ENCODE measurements at regions not wholly inside any gene's neighbourhood (a gene's known extent, or its start where the extent isn't known, plus 50 kb on each side); places are given as distances from the start of the nearest gene placed in this dataset.
"Not testable (repeated sequence)": the region's sequence is repeated elsewhere in the genome, so short reads cannot be mapped to it uniquely, and the experiment has no call there.

DNA sequence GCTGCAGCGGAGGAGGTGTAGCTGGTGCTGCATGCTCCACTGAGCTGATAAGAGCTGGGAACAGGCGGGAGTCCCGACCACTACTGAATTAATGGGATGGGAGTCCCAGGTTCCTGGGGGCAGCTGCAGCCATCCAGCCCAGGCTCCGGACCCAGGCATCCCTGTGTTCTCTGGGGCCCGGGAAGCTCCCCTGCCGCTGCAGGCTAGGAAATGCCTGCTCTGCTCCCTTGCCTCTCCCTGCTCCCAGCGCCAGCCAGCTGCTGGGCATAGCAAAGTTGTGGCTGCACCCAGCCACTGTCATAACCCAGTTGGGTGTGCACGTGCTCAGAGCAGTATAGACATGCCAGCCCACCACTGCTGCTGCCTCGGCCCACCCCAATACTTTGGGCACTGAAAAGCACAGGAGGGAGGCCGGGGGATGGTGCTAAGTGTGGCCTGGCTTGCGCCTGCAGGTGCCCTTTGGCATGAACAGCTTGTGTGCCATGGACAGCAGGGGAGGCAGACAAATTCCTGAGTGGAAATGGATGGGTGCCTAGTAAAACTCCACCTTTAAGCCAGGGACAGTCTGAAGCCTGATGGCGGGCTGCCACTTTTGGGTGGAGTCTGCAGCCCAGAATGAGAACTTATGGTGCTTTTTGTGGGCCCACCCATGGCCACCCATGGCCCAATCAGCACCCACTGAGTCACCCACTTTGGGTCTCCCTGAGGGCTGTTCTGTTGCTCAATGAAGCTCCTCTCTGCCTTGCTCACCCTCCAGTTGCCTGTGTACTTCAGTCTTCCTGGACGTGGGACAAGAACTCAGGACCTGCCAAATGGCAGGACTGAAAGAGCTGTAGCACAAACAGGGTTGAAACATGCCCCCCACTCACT is 219.3 kb upstream of the TMEFF2 start:
- Histone ChIP-seq H3K36me3 (ENCODE audit: insufficient read depth, low read length) (no peaks in the 10 kb centered on the region), H2AFZ (ENCODE audit: low read length) (no peak overlapping the region), H3K4me3 (ENCODE audit: low read length, poor library complexity, severe bottlenecking) (no peak overlapping the region), H3K9ac (ENCODE audit: low read depth, low read length, poor library complexity, severe bottlenecking) (no peak overlapping the region), H3K9me2 (replicated peaks; ENCODE audit: low read depth, low read length) (no peaks in the 10 kb centered on the region), H3K4me1 (ENCODE audit: insufficient read depth, low read length, poor library complexity, severe bottlenecking) (no peaks in the 10 kb centered on the region), H4K20me1 (ENCODE audit: insufficient read depth, low read length, poor library complexity, severe bottlenecking) (no peaks in the 10 kb centered on the region), H3F3A (ENCODE audit: low read depth) (no peaks in the 10 kb centered on the region), H3K9me3 (ENCODE audit: insufficient read depth, low read depth, low read length) (no peaks in the 10 kb centered on the region), H3K79me2 (ENCODE audit: insufficient read depth, low read length) (no peaks in the 10 kb centered on the region), H3K4me2 (ENCODE audit: low read depth, low read length, poor library complexity, severe bottlenecking) (no peak overlapping the region), H3K27me3 (ENCODE audit: insufficient read depth, low read length, poor library complexity, severe bottlenecking) (no peaks in the 10 kb centered on the region)
- TF ChIP-seq, protein P1, sequence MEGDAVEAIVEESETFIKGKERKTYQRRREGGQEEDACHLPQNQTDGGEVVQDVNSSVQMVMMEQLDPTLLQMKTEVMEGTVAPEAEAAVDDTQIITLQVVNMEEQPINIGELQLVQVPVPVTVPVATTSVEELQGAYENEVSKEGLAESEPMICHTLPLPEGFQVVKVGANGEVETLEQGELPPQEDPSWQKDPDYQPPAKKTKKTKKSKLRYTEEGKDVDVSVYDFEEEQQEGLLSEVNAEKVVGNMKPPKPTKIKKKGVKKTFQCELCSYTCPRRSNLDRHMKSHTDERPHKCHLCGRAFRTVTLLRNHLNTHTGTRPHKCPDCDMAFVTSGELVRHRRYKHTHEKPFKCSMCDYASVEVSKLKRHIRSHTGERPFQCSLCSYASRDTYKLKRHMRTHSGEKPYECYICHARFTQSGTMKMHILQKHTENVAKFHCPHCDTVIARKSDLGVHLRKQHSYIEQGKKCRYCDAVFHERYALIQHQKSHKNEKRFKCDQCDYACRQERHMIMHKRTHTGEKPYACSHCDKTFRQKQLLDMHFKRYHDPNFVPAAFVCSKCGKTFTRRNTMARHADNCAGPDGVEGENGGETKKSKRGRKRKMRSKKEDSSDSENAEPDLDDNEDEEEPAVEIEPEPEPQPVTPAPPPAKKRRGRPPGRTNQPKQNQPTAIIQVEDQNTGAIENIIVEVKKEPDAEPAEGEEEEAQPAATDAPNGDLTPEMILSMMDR (conservative IDR thresholded peaks at IDR 0.05; ENCODE audit: low read length), result no peak
- no peak for TF ChIP-seq EZH2phosphoT487 (IDR thresholded peaks at IDR 0.05; ENCODE audit: borderline replicate concordance)

DNA sequence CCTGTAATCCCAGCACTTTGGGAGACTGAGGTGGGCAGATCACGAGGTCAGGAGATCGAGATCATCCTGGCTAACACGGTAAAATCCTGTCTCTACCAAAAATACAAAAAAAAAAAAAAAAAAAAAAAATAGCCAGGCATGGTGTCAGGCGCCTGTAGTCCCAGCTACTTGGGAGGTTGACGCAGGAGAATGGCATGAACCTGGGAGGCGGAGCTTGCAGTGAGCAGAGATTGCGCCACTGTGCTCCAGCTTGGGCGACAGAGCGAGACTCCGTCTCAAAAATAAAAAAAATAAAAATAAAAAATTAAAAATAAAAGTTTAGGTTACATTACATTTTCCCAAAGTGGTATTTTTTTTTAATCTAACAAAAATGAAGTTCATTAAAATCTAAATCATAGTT is 218.1 kb upstream of the TMEFF2 start:
- not testable (repeated sequence) for H3K79me2 ChIP-seq (ENCODE audit: insufficient read depth, low read length); H3K9me2 ChIP-seq (replicated peaks; ENCODE audit: low read depth, low read length); H3K27me3 ChIP-seq (ENCODE audit: insufficient read depth, low read length, poor library complexity, severe bottlenecking)

DNA sequence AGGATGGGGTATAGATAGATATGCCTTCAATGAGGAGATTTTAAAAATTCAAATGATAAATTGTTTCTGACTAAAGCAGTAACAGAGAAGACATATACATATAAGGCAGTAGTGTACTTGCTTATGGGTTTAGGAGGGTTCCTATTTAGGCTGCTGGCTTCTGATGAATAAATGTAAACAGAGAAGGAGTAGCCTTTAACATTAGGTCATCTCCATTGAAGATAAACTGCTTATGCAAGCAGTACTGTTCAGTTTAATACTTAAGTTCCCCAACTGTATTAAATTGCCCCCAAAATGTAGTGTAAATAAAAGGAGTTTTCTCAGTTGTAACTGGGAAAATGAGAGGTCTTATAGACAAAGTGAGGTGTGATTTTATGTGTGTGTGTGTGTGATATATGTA is 217.7 kb upstream of the TMEFF2 start:
- Histone ChIP-seq H3K9me3 (ENCODE audit: insufficient read depth, low read depth, low read length) (no peaks in the 10 kb centered on the region), H3K27me3 (ENCODE audit: insufficient read depth, low read length, poor library complexity, severe bottlenecking) (no peaks in the 10 kb centered on the region), H4K20me1 (ENCODE audit: insufficient read depth, low read length, poor library complexity, severe bottlenecking) (no peaks in the 10 kb centered on the region), H3K4me2 (ENCODE audit: low read depth, low read length, poor library complexity, severe bottlenecking) (no peak overlapping the region), H3F3A (ENCODE audit: low read depth) (no peaks in the 10 kb centered on the region), H3K4me3 (ENCODE audit: low read length, poor library complexity, severe bottlenecking) (no peak overlapping the region), H3K9ac (ENCODE audit: low read depth, low read length, poor library complexity, severe bottlenecking) (no peak overlapping the region), H3K9me2 (replicated peaks; ENCODE audit: low read depth, low read length) (no peaks in the 10 kb centered on the region), H3K4me1 (ENCODE audit: insufficient read depth, low read length, poor library complexity, severe bottlenecking) (no peaks in the 10 kb centered on the region), H3K36me3 (ENCODE audit: insufficient read depth, low read length) (no peaks in the 10 kb centered on the region), H3K79me2 (ENCODE audit: insufficient read depth, low read length) (no peaks in the 10 kb centered on the region), H2AFZ (ENCODE audit: low read length) (no peak overlapping the region)
- TF ChIP-seq, protein P1 (conservative IDR thresholded peaks at IDR 0.05; ENCODE audit: low read length), result no peak
- no peak for TF ChIP-seq EZH2phosphoT487 (IDR thresholded peaks at IDR 0.05; ENCODE audit: borderline replicate concordance)

More for the DNA sequence above, 218.1 kb upstream of the TMEFF2 start:
- not testable (repeated sequence) for H3K36me3 ChIP-seq (ENCODE audit: insufficient read depth, low read length); H3K4me1 ChIP-seq (ENCODE audit: insufficient read depth, low read length, poor library complexity, severe bottlenecking); H2AFZ ChIP-seq (ENCODE audit: low read length); H3K9ac ChIP-seq (ENCODE audit: low read depth, low read length, poor library complexity, severe bottlenecking); H4K20me1 ChIP-seq (ENCODE audit: insufficient read depth, low read length, poor library complexity, severe bottlenecking); H3K4me3 ChIP-seq (ENCODE audit: low read length, poor library complexity, severe bottlenecking); H3F3A ChIP-seq (ENCODE audit: low read depth); H3K4me2 ChIP-seq (ENCODE audit: low read depth, low read length, poor library complexity, severe bottlenecking); H3K9me3 ChIP-seq (ENCODE audit: insufficient read depth, low read depth, low read length)

DNA sequence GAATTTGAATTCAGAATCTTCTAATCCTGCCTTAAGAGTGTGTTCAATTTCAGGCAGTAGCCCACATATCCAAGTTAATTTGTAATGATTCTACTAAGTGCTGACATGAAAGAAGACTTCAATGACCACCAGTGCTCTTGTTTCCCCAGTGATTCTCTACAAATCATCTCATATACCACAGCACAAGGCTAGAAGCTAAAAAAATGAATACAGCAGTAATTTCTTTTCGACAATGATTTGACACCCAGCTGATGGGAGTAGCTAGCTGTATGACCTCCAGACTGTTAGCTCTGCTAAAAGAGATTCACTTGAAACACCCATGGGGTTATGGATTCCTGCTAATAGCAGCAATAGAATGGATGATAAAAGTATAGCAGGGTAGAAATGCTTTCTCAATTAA is 217.0 kb upstream of the TMEFF2 start:
- Histone ChIP-seq H4K20me1 (ENCODE audit: insufficient read depth, low read length, poor library complexity, severe bottlenecking) (no peaks in the 10 kb centered on the region), H3K9me2 (replicated peaks; ENCODE audit: low read depth, low read length) (no peaks in the 10 kb centered on the region), H3K4me1 (ENCODE audit: insufficient read depth, low read length, poor library complexity, severe bottlenecking) (no peaks in the 10 kb centered on the region), H3K9me3 (ENCODE audit: insufficient read depth, low read depth, low read length) (no peaks in the 10 kb centered on the region), H3K4me2 (ENCODE audit: low read depth, low read length, poor library complexity, severe bottlenecking) (no peak overlapping the region), H3F3A (ENCODE audit: low read depth) (no peaks in the 10 kb centered on the region), H3K36me3 (ENCODE audit: insufficient read depth, low read length) (no peaks in the 10 kb centered on the region), H3K4me3 (ENCODE audit: low read length, poor library complexity, severe bottlenecking) (no peak overlapping the region), H3K9ac (ENCODE audit: low read depth, low read length, poor library complexity, severe bottlenecking) (no peak overlapping the region), H3K27me3 (ENCODE audit: insufficient read depth, low read length, poor library complexity, severe bottlenecking) (no peaks in the 10 kb centered on the region), H3K79me2 (ENCODE audit: insufficient read depth, low read length) (no peaks in the 10 kb centered on the region), H2AFZ (ENCODE audit: low read length) (no peak overlapping the region)
- TF ChIP-seq, protein P1 (conservative IDR thresholded peaks at IDR 0.05; ENCODE audit: low read length), result no peak
- no peak for TF ChIP-seq EZH2phosphoT487 (IDR thresholded peaks at IDR 0.05; ENCODE audit: borderline replicate concordance)
